K562 (cell line): ENCODE measurements at regions not wholly inside any gene's neighbourhood (a gene's known extent, or its start where the extent isn't known, plus 50 kb on each side); places are given as distances from the start of the nearest gene placed in this dataset.

Experiments used
- CHD2 ChIP-seq: IDR thresholded peaks from 2 replicates; pipeline ENCODE4 v1.6.1; 2011; ENCODE audit warnings: low read depth, low read length
- CTCF ChIP-seq, 3 experiments: IDR thresholded peaks in 2 of 3; conservative IDR thresholded peaks in 1 of 3; 2 replicates each; pipeline ENCODE4 v1.5.1; 2011 to 2012; ENCODE audit warnings: low read length in 3 of 3, mild to moderate bottlenecking in 3 of 3, control low read depth in 2 of 3, improper control_type of control experiment in 1 of 3, inconsistent platforms in 1 of 3, low read depth in 1 of 3, mixed read lengths in 1 of 3, moderate library complexity in 1 of 3; ENCODE audit not compliant: insufficient read depth in 2 of 3
- NFIC ChIP-seq: fragments of 450-650 bp; IDR thresholded peaks from 2 replicates; pipeline ENCODE4 v1.6.1; 2017; ENCODE audit warnings: mild to moderate bottlenecking, inconsistent platforms
- ZNF143 ChIP-seq: sonication (generic); formaldehyde crosslinking; IDR thresholded peaks from 2 replicates; pipeline ENCODE4 v1.9.0; 2022; ENCODE audit warnings: mild to moderate bottlenecking, missing genetic modification reagents
- ZNF41 ChIP-seq: fragments of 250-450 bp; sonication (Bioruptor Pico); conservative IDR thresholded peaks from 2 replicates; pipeline ENCODE4 v1.4.0; 2020; ENCODE audit warnings: mild to moderate bottlenecking
- TF ChIP-seq, protein P1 (sequence below): IDR thresholded peaks from 2 replicates; pipeline ENCODE4 v1.6.1; 2016; ENCODE audit warnings: missing genetic modification characterization, missing compliant biosample characterization

GRCh38 chr5:21236104-21236503 is 1248.1 kb upstream of the CDH18 start:
- TF ChIP-seq CHD2 (no peak), ZNF143 (CRISPR knock-in tag) (no peak), ZNF41 (CRISPR knock-in tag) (no peak), CTCF (IDR thresholded peaks at IDR 0.05 in 2 of 3, conservative IDR thresholded peaks at IDR 0.05 in 1 of 3; ENCODE audit: insufficient read depth in 2 of 3, low read depth in 1 of 3, low read length in 3 of 3) (no peak), NFIC (no peak)
- TF ChIP-seq, protein P1, sequence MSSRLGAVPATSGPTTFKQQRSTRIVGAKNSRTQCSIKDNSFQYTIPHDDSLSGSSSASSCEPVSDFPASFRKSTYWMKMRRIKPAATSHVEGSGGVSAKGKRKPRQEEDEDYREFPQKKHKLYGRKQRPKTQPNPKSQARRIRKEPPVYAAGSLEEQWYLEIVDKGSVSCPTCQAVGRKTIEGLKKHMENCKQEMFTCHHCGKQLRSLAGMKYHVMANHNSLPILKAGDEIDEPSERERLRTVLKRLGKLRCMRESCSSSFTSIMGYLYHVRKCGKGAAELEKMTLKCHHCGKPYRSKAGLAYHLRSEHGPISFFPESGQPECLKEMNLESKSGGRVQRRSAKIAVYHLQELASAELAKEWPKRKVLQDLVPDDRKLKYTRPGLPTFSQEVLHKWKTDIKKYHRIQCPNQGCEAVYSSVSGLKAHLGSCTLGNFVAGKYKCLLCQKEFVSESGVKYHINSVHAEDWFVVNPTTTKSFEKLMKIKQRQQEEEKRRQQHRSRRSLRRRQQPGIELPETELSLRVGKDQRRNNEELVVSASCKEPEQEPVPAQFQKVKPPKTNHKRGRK (tag) = no peak
